ENCODE measurements at regions not wholly inside any gene's neighbourhood (a gene's known extent, or its start where the extent isn't known, plus 50 kb on each side); places are given as distances from the start of the nearest gene placed in this dataset.
"Not testable (repeated sequence)": the region's sequence is repeated elsewhere in the genome, so short reads cannot be mapped to it uniquely, and the experiment has no call there.

GRCh38 chr12:20142956-20143355 is 225.4 kb upstream of the PDE3A start:
- DNase-seq (ENCODE audit: low read depth, low spot score): no peak
- TF ChIP-seq CTCF (IDR thresholded peaks at IDR 0.05; ENCODE audit: insufficient read depth, low read length, missing control alignments): no peak
- ChIA-PET POLR2A (no interaction called here), CTCF (no interaction called here)
- H3K4me3 ChIP-seq (ENCODE audit: low read depth, low read length): no peak overlapping the region

DNA sequence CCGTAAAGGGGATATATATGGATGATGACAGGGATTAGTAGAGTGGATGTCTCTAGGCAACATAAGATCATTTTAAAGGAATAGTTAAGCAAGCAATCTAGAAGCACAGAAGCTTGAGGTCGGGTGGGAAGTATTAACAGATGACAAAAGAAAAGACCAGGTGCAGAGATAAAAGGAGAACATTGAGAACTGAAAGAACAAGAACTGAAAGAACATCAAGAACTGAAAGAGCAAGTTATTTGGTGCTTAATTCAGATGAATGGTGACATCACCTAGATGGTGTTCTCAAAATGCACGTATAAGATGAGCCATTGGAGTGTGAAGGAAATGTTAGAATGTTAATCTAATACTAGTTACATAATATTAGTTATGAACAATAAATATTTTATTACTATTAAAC is 224.0 kb upstream of the PDE3A start:
- POLR2A ChIA-PET: no interaction called here

GRCh38 chr12:20148241-20148640 is 220.1 kb upstream of the PDE3A start:
- CTCF ChIA-PET: no interaction called here
- DNase-seq (ENCODE audit: low read depth, low spot score): no peak
- H3K4me3 ChIP-seq (ENCODE audit: low read depth, low read length): no peak overlapping the region
- POLR2A ChIA-PET: no interaction called here
- TF ChIP-seq CTCF (IDR thresholded peaks at IDR 0.05; ENCODE audit: insufficient read depth, low read length, missing control alignments): no peak

More for the DNA sequence above, 224.0 kb upstream of the PDE3A start:
- H3K4me3 ChIP-seq (ENCODE audit: low read depth, low read length): no peak overlapping the region
- TF ChIP-seq CTCF (IDR thresholded peaks at IDR 0.05; ENCODE audit: insufficient read depth, low read length, missing control alignments): no peak
- no peak for DNase-seq (ENCODE audit: low read depth, low spot score)
- CTCF ChIA-PET: interaction anchor here (0.9 kb wide), 1 partner anchor 15 kb away, joined by 3 read pairs; no protein-coding TSS in a partner anchor

- TF ChIP-seq CTCF (IDR thresholded peaks at IDR 0.05; ENCODE audit: insufficient read depth, low read length, missing control alignments): no peak
- ChIA-PET CTCF (no interaction called here), POLR2A (no interaction called here)
- no peak for DNase-seq (ENCODE audit: low read depth, low spot score)
- no peak overlapping the region for H3K4me3 ChIP-seq (ENCODE audit: low read depth, low read length)
Observed at GRCh38 chr12:20150835-20151422, 217.4 kb upstream of the PDE3A start.

- TF ChIP-seq CTCF (IDR thresholded peaks at IDR 0.05; ENCODE audit: insufficient read depth, low read length, missing control alignments): no peak
Observed at GRCh38 chr12:20154052-20154451, 214.3 kb upstream of the PDE3A start.

GRCh38 chr12:20155374-20155773 is 213.0 kb upstream of the PDE3A start:
- ChIA-PET POLR2A (no interaction called here), CTCF (no interaction called here)
- TF ChIP-seq CTCF (IDR thresholded peaks at IDR 0.05; ENCODE audit: insufficient read depth, low read length, missing control alignments): no peak

More at GRCh38 chr12:20154052-20154451, 214.3 kb upstream of the PDE3A start:
- DNase-seq (ENCODE audit: low read depth, low spot score): no peak
- ChIA-PET CTCF (no interaction called here), POLR2A (no interaction called here)
- H3K4me3 ChIP-seq (ENCODE audit: low read depth, low read length): no peak overlapping the region

DNA sequence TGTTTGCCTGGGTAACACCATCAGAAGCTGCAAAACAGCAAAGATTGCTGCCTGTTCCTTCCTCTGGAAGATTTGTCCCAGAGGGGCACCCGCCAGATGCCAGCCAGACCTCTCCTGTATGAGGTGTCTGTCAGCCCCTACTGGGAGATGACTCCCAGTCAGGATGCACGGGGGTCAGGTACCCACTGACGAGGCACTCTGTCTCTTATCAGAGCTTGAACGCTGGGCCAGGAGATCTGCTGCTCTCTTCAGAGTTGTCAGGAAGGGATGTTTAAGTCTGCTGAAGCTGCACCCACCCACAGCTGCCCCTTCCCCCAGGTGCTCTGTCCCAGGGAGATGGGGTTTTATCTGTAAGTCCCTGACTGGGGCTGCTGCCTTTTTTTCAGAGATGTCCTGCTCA is 207.4 kb upstream of the PDE3A start:
- DNase-seq (ENCODE audit: low read depth, low spot score); POLR2A ChIA-PET; CTCF ChIA-PET; H3K4me3 ChIP-seq (ENCODE audit: low read depth, low read length): not testable (repeated sequence)

More at GRCh38 chr12:20155374-20155773, 213.0 kb upstream of the PDE3A start:
- no peak overlapping the region for H3K4me3 ChIP-seq (ENCODE audit: low read depth, low read length)
- DNase-seq (ENCODE audit: low read depth, low spot score): no peak
